ENCODE measurements at regions not wholly inside any gene's neighbourhood (a gene's known extent, or its start where the extent isn't known, plus 50 kb on each side); places are given as distances from the start of the nearest gene placed in this dataset.

- WGBS, result 90% methylated on average over 3 of the region's 3 CpGs
- DNase-seq (ENCODE audit: low read depth in 6 of 9, low spot score in 9 of 9), result no peak
- Histone ChIP-seq H3K9me3 (ENCODE audit: control insufficient read depth in 2 of 2, insufficient read depth in 1 of 2, low read length in 1 of 2) (peaks cover 0 to 37% of the 10 kb centered on the region in 2 donors), H3K27me3 (ENCODE audit: control insufficient read depth in 2 of 2, insufficient read depth in 1 of 2, low read length in 1 of 2) (no peaks in the 10 kb centered on the region), H3K4me3 (ENCODE audit: low read length in 2 of 2) (no peak overlapping the region), H3K27ac (ENCODE audit: low read depth in 1 of 2, low read length in 1 of 2) (no peak overlapping the region), H3K36me3 (ENCODE audit: control insufficient read depth in 2 of 2, insufficient read depth in 2 of 2, low read length in 1 of 2) (no peaks in the 10 kb centered on the region), H3K4me1 (ENCODE audit: control insufficient read depth in 2 of 2, insufficient read depth in 2 of 2, low read length in 2 of 2) (no peaks in the 10 kb centered on the region)
These were observed 1089.2 kb upstream of the AUTS2 start for GRCh38 chr7:68509054-68509453.

GRCh38 chr7:68509603-68510002 lies 1088.7 kb upstream of the AUTS2 start:
- H3K9me3 ChIP-seq (ENCODE audit: control insufficient read depth in 2 of 2, insufficient read depth in 1 of 2, low read length in 1 of 2), result peaks cover 0 to 35% of the 10 kb centered on the region in 2 donors
- WGBS, result 77% methylated on average over 5 of the region's 5 CpGs
- H3K36me3 ChIP-seq (ENCODE audit: control insufficient read depth in 2 of 2, insufficient read depth in 2 of 2, low read length in 1 of 2), result no peaks in the 10 kb centered on the region
- H3K27ac ChIP-seq (ENCODE audit: low read depth in 1 of 2, low read length in 1 of 2), result no peak overlapping the region
- no peaks in the 10 kb centered on the region for H3K27me3 ChIP-seq (ENCODE audit: control insufficient read depth in 2 of 2, insufficient read depth in 1 of 2, low read length in 1 of 2)
- H3K4me3 ChIP-seq (ENCODE audit: low read length in 2 of 2), result no peak overlapping the region
- H3K4me1 ChIP-seq (ENCODE audit: control insufficient read depth in 2 of 2, insufficient read depth in 2 of 2, low read length in 2 of 2), result no peaks in the 10 kb centered on the region
- DNase-seq (ENCODE audit: low read depth in 6 of 9, low spot score in 9 of 9), result no peak

GRCh38 chr7:68511281-68511680 lies 1087.0 kb upstream of the AUTS2 start:
- Histone ChIP-seq H3K27me3 (ENCODE audit: control insufficient read depth in 2 of 2, insufficient read depth in 1 of 2, low read length in 1 of 2) (no peaks in the 10 kb centered on the region), H3K4me3 (ENCODE audit: low read length in 2 of 2) (no peak overlapping the region), H3K9me3 (ENCODE audit: control insufficient read depth in 2 of 2, insufficient read depth in 1 of 2, low read length in 1 of 2) (peaks cover 0 to 29% of the 10 kb centered on the region in 2 donors), H3K27ac (ENCODE audit: low read depth in 1 of 2, low read length in 1 of 2) (no peak overlapping the region), H3K4me1 (ENCODE audit: control insufficient read depth in 2 of 2, insufficient read depth in 2 of 2, low read length in 2 of 2) (no peaks in the 10 kb centered on the region), H3K36me3 (ENCODE audit: control insufficient read depth in 2 of 2, insufficient read depth in 2 of 2, low read length in 1 of 2) (no peaks in the 10 kb centered on the region)
- 76% methylated on average over 10 of the region's 10 CpGs for WGBS
- DNase-seq (ENCODE audit: low read depth in 6 of 9, low spot score in 9 of 9), result no peak

- 94% methylated on average over 5 of the region's 5 CpGs for WGBS
- no peak overlapping the region for H3K4me3 ChIP-seq (ENCODE audit: low read length in 2 of 2)
- H3K27me3 ChIP-seq (ENCODE audit: control insufficient read depth in 2 of 2, insufficient read depth in 1 of 2, low read length in 1 of 2), result no peaks in the 10 kb centered on the region
- H3K27ac ChIP-seq (ENCODE audit: low read depth in 1 of 2, low read length in 1 of 2), result no peak overlapping the region
- H3K9me3 ChIP-seq (ENCODE audit: control insufficient read depth in 2 of 2, insufficient read depth in 1 of 2, low read length in 1 of 2), result peaks cover 0 to 29% of the 10 kb centered on the region in 2 donors
- DNase-seq (ENCODE audit: low read depth in 6 of 9, low spot score in 9 of 9), result no peak
- no peaks in the 10 kb centered on the region for H3K36me3 ChIP-seq (ENCODE audit: control insufficient read depth in 2 of 2, insufficient read depth in 2 of 2, low read length in 1 of 2)
- H3K4me1 ChIP-seq (ENCODE audit: control insufficient read depth in 2 of 2, insufficient read depth in 2 of 2, low read length in 2 of 2), result no peaks in the 10 kb centered on the region
These were observed 1085.8 kb upstream of the AUTS2 start for GRCh38 chr7:68512466-68512865.

GRCh38 chr7:68518060-68518459 lies 1080.2 kb upstream of the AUTS2 start:
- DNase-seq (ENCODE audit: low read depth in 6 of 9, low spot score in 9 of 9), result no peak
- Histone ChIP-seq H3K27me3 (ENCODE audit: control insufficient read depth in 2 of 2, insufficient read depth in 1 of 2, low read length in 1 of 2) (no peaks in the 10 kb centered on the region), H3K4me3 (ENCODE audit: low read length in 2 of 2) (no peak overlapping the region), H3K9me3 (ENCODE audit: control insufficient read depth in 2 of 2, insufficient read depth in 1 of 2, low read length in 1 of 2) (peaks cover 0 to 10% of the 10 kb centered on the region in 2 donors), H3K27ac (ENCODE audit: low read depth in 1 of 2, low read length in 1 of 2) (no peak overlapping the region), H3K36me3 (ENCODE audit: control insufficient read depth in 2 of 2, insufficient read depth in 2 of 2, low read length in 1 of 2) (no peaks in the 10 kb centered on the region), H3K4me1 (ENCODE audit: control insufficient read depth in 2 of 2, insufficient read depth in 2 of 2, low read length in 2 of 2) (no peaks in the 10 kb centered on the region)
- 94% methylated on average over 4 of the region's 4 CpGs for WGBS

GRCh38 chr7:68524126-68524525 lies 1074.1 kb upstream of the AUTS2 start:
- Histone ChIP-seq H3K36me3 (ENCODE audit: control insufficient read depth in 2 of 2, insufficient read depth in 2 of 2, low read length in 1 of 2) (no peaks in the 10 kb centered on the region), H3K4me3 (ENCODE audit: low read length in 2 of 2) (no peak overlapping the region), H3K27ac (ENCODE audit: low read depth in 1 of 2, low read length in 1 of 2) (no peak overlapping the region), H3K9me3 (ENCODE audit: control insufficient read depth in 2 of 2, insufficient read depth in 1 of 2, low read length in 1 of 2) (peaks cover 0 to 8% of the 10 kb centered on the region in 2 donors), H3K27me3 (ENCODE audit: control insufficient read depth in 2 of 2, insufficient read depth in 1 of 2, low read length in 1 of 2) (no peaks in the 10 kb centered on the region), H3K4me1 (ENCODE audit: control insufficient read depth in 2 of 2, insufficient read depth in 2 of 2, low read length in 2 of 2) (no peaks in the 10 kb centered on the region)
- WGBS, result 93% methylated on average over 3 of the region's 3 CpGs
- DNase-seq (ENCODE audit: low read depth in 6 of 9, low spot score in 9 of 9), result no peak

- no peaks in the 10 kb centered on the region for H3K36me3 ChIP-seq (ENCODE audit: control insufficient read depth in 2 of 2, insufficient read depth in 2 of 2, low read length in 1 of 2)
- no peak for DNase-seq (ENCODE audit: low read depth in 6 of 9, low spot score in 9 of 9)
- WGBS, result 94% methylated on average over 4 of the region's 4 CpGs
These were observed 1069.1 kb upstream of the AUTS2 start for GRCh38 chr7:68529221-68529620.

GRCh38 chr7:68535266-68535665 lies 1063.0 kb upstream of the AUTS2 start:
- Histone ChIP-seq H3K4me3 (ENCODE audit: low read length in 2 of 2) (no peak overlapping the region), H3K9me3 (ENCODE audit: control insufficient read depth in 2 of 2, insufficient read depth in 1 of 2, low read length in 1 of 2) (peaks cover 1 to 11% of the 10 kb centered on the region in 2 donors), H3K27ac (ENCODE audit: low read depth in 1 of 2, low read length in 1 of 2) (no peak overlapping the region), H3K36me3 (ENCODE audit: control insufficient read depth in 2 of 2, insufficient read depth in 2 of 2, low read length in 1 of 2) (no peaks in the 10 kb centered on the region), H3K4me1 (ENCODE audit: control insufficient read depth in 2 of 2, insufficient read depth in 2 of 2, low read length in 2 of 2) (no peaks in the 10 kb centered on the region), H3K27me3 (ENCODE audit: control insufficient read depth in 2 of 2, insufficient read depth in 1 of 2, low read length in 1 of 2) (no peaks in the 10 kb centered on the region)
- no peak for DNase-seq (ENCODE audit: low read depth in 6 of 9, low spot score in 9 of 9)
- 93% methylated on average over 22 of the region's 22 CpGs for whole genome bisulfite sequencing

More at GRCh38 chr7:68529221-68529620, 1069.1 kb upstream of the AUTS2 start:
- peaks cover 0 to 4% of the 10 kb centered on the region in 2 donors for H3K9me3 ChIP-seq (ENCODE audit: control insufficient read depth in 2 of 2, insufficient read depth in 1 of 2, low read length in 1 of 2)
- H3K4me1 ChIP-seq (ENCODE audit: control insufficient read depth in 2 of 2, insufficient read depth in 2 of 2, low read length in 2 of 2), result no peaks in the 10 kb centered on the region
- H3K27me3 ChIP-seq (ENCODE audit: control insufficient read depth in 2 of 2, insufficient read depth in 1 of 2, low read length in 1 of 2), result no peaks in the 10 kb centered on the region
- H3K4me3 ChIP-seq (ENCODE audit: low read length in 2 of 2), result no peak overlapping the region
- no peak overlapping the region for H3K27ac ChIP-seq (ENCODE audit: low read depth in 1 of 2, low read length in 1 of 2)

- no peaks in the 10 kb centered on the region for H3K4me1 ChIP-seq (ENCODE audit: control insufficient read depth in 2 of 2, insufficient read depth in 2 of 2, low read length in 2 of 2)
- H3K4me3 ChIP-seq (ENCODE audit: low read length in 2 of 2), result no peak overlapping the region
- WGBS, result 85% methylated on average over 6 of the region's 6 CpGs
- H3K27ac ChIP-seq (ENCODE audit: low read depth in 1 of 2, low read length in 1 of 2), result no peak overlapping the region
- no peaks in the 10 kb centered on the region for H3K36me3 ChIP-seq (ENCODE audit: control insufficient read depth in 2 of 2, insufficient read depth in 2 of 2, low read length in 1 of 2)
- peaks cover 1 to 11% of the 10 kb centered on the region in 2 donors for H3K9me3 ChIP-seq (ENCODE audit: control insufficient read depth in 2 of 2, insufficient read depth in 1 of 2, low read length in 1 of 2)
- no peak for DNase-seq (ENCODE audit: low read depth in 6 of 9, low spot score in 9 of 9)
- no peaks in the 10 kb centered on the region for H3K27me3 ChIP-seq (ENCODE audit: control insufficient read depth in 2 of 2, insufficient read depth in 1 of 2, low read length in 1 of 2)
These were observed 1061.1 kb upstream of the AUTS2 start for GRCh38 chr7:68537051-68537773.

Data from thymus (tissue), 11 donors.